ENCODE measurements at regions not wholly inside any gene's neighbourhood (a gene's known extent, or its start where the extent isn't known, plus 50 kb on each side); places are given as distances from the start of the nearest gene placed in this dataset.

- TF ChIP-seq, protein P1, sequence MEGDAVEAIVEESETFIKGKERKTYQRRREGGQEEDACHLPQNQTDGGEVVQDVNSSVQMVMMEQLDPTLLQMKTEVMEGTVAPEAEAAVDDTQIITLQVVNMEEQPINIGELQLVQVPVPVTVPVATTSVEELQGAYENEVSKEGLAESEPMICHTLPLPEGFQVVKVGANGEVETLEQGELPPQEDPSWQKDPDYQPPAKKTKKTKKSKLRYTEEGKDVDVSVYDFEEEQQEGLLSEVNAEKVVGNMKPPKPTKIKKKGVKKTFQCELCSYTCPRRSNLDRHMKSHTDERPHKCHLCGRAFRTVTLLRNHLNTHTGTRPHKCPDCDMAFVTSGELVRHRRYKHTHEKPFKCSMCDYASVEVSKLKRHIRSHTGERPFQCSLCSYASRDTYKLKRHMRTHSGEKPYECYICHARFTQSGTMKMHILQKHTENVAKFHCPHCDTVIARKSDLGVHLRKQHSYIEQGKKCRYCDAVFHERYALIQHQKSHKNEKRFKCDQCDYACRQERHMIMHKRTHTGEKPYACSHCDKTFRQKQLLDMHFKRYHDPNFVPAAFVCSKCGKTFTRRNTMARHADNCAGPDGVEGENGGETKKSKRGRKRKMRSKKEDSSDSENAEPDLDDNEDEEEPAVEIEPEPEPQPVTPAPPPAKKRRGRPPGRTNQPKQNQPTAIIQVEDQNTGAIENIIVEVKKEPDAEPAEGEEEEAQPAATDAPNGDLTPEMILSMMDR (conservative IDR thresholded peaks at IDR 0.05 in 1 of 2, IDR thresholded peaks at IDR 0.05 in 1 of 2; ENCODE audit: extremely low read depth in 1 of 2, insufficient read depth in 1 of 2, low read depth in 1 of 2, low read length in 2 of 2): no peak
- no peak for TF ChIP-seq EZH2 (IDR thresholded peaks at IDR 0.05; ENCODE audit: borderline replicate concordance, low read length)
Measured at GRCh38 chr12:89166525-89166934, 185.8 kb downstream of the DUSP6 start.

Data from mammary epithelial cell (primary cell).